Caco-2 (cell line): ENCODE measurements at regions not wholly inside any gene's neighbourhood (a gene's known extent, or its start where the extent isn't known, plus 50 kb on each side); places are given as distances from the start of the nearest gene placed in this dataset.

ENCODE experiments used
- BruUV-seq: library from RNA; stranded (reverse); fragments of 400-500 nt; replicated peaks from 2 replicates; lab custom pipeline; 2021; lab: Mats Ljungman, UMichigan
- CTCF ChIA-PET: fragments of 300-600 bp; sonication (Branson Sonifier 250); formaldehyde crosslinking; loops from one replicate; lab custom pipeline; 2022; ENCODE audit warnings: antibody characterized with exemption; lab: Charles Lee
- POLR2A ChIA-PET: fragments of 300-600 bp; sonication (Branson Sonifier 250); formaldehyde crosslinking; loops from one replicate; lab custom pipeline; 2022; ENCODE audit warnings: antibody characterized with exemption; lab: Charles Lee
- DNase-seq, 2 experiments: peaks; one replicate each; pipeline versions ENCODE4 v3.0.0 to v3.0.0-alpha.2; 2020 to 2022
- H3K27me3 ChIP-seq: replicated peaks from 2 replicates; pipeline ENCODE4 v1.6.0; 2011; ENCODE audit warnings: low read length; ENCODE audit not compliant: control insufficient read depth, insufficient read depth
- H3K36me3 ChIP-seq: 2 replicates; pipeline ENCODE4 v1.5.1; 2011; ENCODE audit warnings: low read length; ENCODE audit not compliant: control insufficient read depth, insufficient read depth
- H3K4me1 ChIP-seq: fragments of 250-450 bp; sonication (Bioruptor Pico); 2 replicates; pipeline ENCODE4 v1.5.1; 2020; ENCODE audit warnings: mild to moderate bottlenecking
- H3K4me3 ChIP-seq: 2 replicates; pipeline ENCODE4 v1.5.1; 2011; ENCODE audit warnings: low read depth, mild to moderate bottlenecking, control low read depth, low read length
- H3K9me3 ChIP-seq: fragments of 250-450 bp; sonication (Bioruptor Pico); 2 replicates; pipeline ENCODE4 v1.5.1; 2020; ENCODE audit warnings: mild to moderate bottlenecking, moderate library complexity
- H3K27ac Mint-ChIP-seq: one replicate; pipeline ENCODE4 v1.8.0; 2022; ENCODE audit warnings: mixed read lengths; ENCODE audit not compliant: unreplicated experiment
- H3K27me3 Mint-ChIP-seq: one replicate; pipeline ENCODE4 v1.8.0; 2022; ENCODE audit warnings: mixed read lengths; ENCODE audit not compliant: insufficient read depth, unreplicated experiment
- H3K36me3 Mint-ChIP-seq: one replicate; pipeline ENCODE4 v1.8.0; 2022; ENCODE audit warnings: mild to moderate bottlenecking, mixed read lengths; ENCODE audit not compliant: insufficient read depth, unreplicated experiment
- H3K4me1 Mint-ChIP-seq: one replicate; pipeline ENCODE4 v1.8.0; 2022; ENCODE audit warnings: low read depth, mixed read lengths; ENCODE audit not compliant: unreplicated experiment
- H3K4me3 Mint-ChIP-seq: one replicate; pipeline ENCODE4 v1.8.0; 2022; ENCODE audit warnings: mild to moderate bottlenecking, moderate library complexity, mixed read lengths; ENCODE audit not compliant: unreplicated experiment
- H3K9me3 Mint-ChIP-seq: one replicate; pipeline ENCODE4 v1.8.0; 2022; ENCODE audit warnings: mixed read lengths; ENCODE audit not compliant: unreplicated experiment
- CTCF ChIP-seq, 2 experiments: fragments of 200-600 bp in 1 of 2; IDR thresholded peaks; 1 replicate in 1 of 2; 2 replicates in 1 of 2; pipeline versions ENCODE4 v1.5.1 to v1.8.0; 2011 to 2022; ENCODE audit warnings: antibody characterized with exemption in 1 of 2, control low read depth in 1 of 2, inconsistent platforms in 1 of 2, low read depth in 1 of 2, low read length in 1 of 2, mild to moderate bottlenecking in 1 of 2, moderate library complexity in 1 of 2; ENCODE audit not compliant: insufficient read depth in 1 of 2, severe bottlenecking in 1 of 2, unreplicated experiment in 1 of 2
- intact Hi-C: fragments of 100-400 bp; cut with micrococcal nuclease; formaldehyde crosslinking; loops from one replicate; pipeline ENCODE4 v1.10.0; 2022; ENCODE audit not compliant: unreplicated experiment

GRCh38 chr20:59515013-59515905, 89.1 kb upstream of the PHACTR3 start:
- CTCF ChIA-PET: interaction anchor here (0.7 to 2.2 kb wide), 5 partner anchors 10 to 76 kb away, joined by 3 to 9 read pairs (median 6); no protein-coding TSS in a partner anchor
- Mint-ChIP-seq H3K4me3 (no peak overlapping the region), H3K27ac (no peak overlapping the region), H3K36me3 (peaks cover 4% of the 10 kb centered on the region), H3K27me3 (peaks cover 48% of the 10 kb centered on the region), H3K4me1 (no peaks in the 10 kb centered on the region), H3K9me3 (no peaks in the 10 kb centered on the region)
- peak; percentile 99 to 100 for TF ChIP-seq CTCF (IDR thresholded peaks at IDR 0.05; ENCODE audit: insufficient read depth in 1 of 2, low read depth in 1 of 2, low read length in 1 of 2, severe bottlenecking in 1 of 2, unreplicated experiment in 1 of 2)
- Histone ChIP-seq H3K27me3 (peaks cover 2% of the 10 kb centered on the region; the same call in 1 of the 2 replicates), H3K9me3 (no peaks in the 10 kb centered on the region), H3K4me3 (no peak overlapping the region), H3K36me3 (no peaks in the 10 kb centered on the region), H3K4me1 (no peaks in the 10 kb centered on the region)
- BruUV-seq: no TSS peak
- intact Hi-C loops: loop anchor here (1.0 kb wide), 1 partner anchor 10 kb away; no protein-coding TSS in a partner anchor
- POLR2A ChIA-PET: no interaction called here
- peak; percentile 93 to 94 for DNase-seq

- Mint-ChIP-seq H3K4me1 (no peaks in the 10 kb centered on the region), H3K4me3 (no peak overlapping the region), H3K27ac (no peak overlapping the region), H3K36me3 (peaks cover 4% of the 10 kb centered on the region), H3K9me3 (no peaks in the 10 kb centered on the region), H3K27me3 (peaks cover 52% of the 10 kb centered on the region)
- Histone ChIP-seq H3K27me3 (peaks cover 2% of the 10 kb centered on the region; the same call in 1 of the 2 replicates), H3K9me3 (no peaks in the 10 kb centered on the region), H3K4me1 (no peaks in the 10 kb centered on the region), H3K36me3 (no peaks in the 10 kb centered on the region), H3K4me3 (no peak overlapping the region)
- ChIA-PET POLR2A (no interaction called here), CTCF (interaction anchor here (2.0 to 2.2 kb wide), 2 partner anchors 11 to 20 kb away, joined by 6 to 7 read pairs; no protein-coding TSS in a partner anchor)
- DNase-seq: no peak
- no peak for TF ChIP-seq CTCF (IDR thresholded peaks at IDR 0.05; ENCODE audit: insufficient read depth in 1 of 2, low read depth in 1 of 2, low read length in 1 of 2, severe bottlenecking in 1 of 2, unreplicated experiment in 1 of 2)
- BruUV-seq: no TSS peak
- intact Hi-C loops: loop anchor here (1.0 kb wide), 1 partner anchor 9 kb away; no protein-coding TSS in a partner anchor
Observed at GRCh38 chr20:59515906-59516209, 88.5 kb upstream of the PHACTR3 start.

- H3K9me3 Mint-ChIP-seq: no peaks in the 10 kb centered on the region
- peaks cover 57% of the 10 kb centered on the region for H3K27me3 Mint-ChIP-seq
- H3K36me3 ChIP-seq: no peaks in the 10 kb centered on the region
- BruUV-seq: no TSS peak
- POLR2A ChIA-PET: interaction anchor here (0.6 kb wide), 1 partner anchor 1888 kb away, joined by 3 read pairs; no protein-coding TSS in a partner anchor
- H3K4me1 Mint-ChIP-seq: no peaks in the 10 kb centered on the region
- H3K27ac Mint-ChIP-seq: no peak overlapping the region
- H3K9me3 ChIP-seq: no peaks in the 10 kb centered on the region
- intact Hi-C loops: no loop called here
- DNase-seq: peak; percentile 81
- CTCF ChIA-PET: interaction anchor here (0.6 to 1.9 kb wide), 3 partner anchors 14 to 332 kb away, joined by 3 to 6 read pairs (median 4); no protein-coding TSS in a partner anchor
- no peaks in the 10 kb centered on the region; the same call in 1 of the 2 replicates for H3K27me3 ChIP-seq
- no peak overlapping the region for H3K4me3 ChIP-seq
- H3K4me3 Mint-ChIP-seq: no peak overlapping the region
- TF ChIP-seq CTCF (IDR thresholded peaks at IDR 0.05; ENCODE audit: insufficient read depth in 1 of 2, low read depth in 1 of 2, low read length in 1 of 2, severe bottlenecking in 1 of 2, unreplicated experiment in 1 of 2): peak; percentile 98 to 99
- H3K4me1 ChIP-seq: no peaks in the 10 kb centered on the region
- H3K36me3 Mint-ChIP-seq: peaks cover 4% of the 10 kb centered on the region
Observed at GRCh38 chr20:59518881-59519706, 85.2 kb upstream of the PHACTR3 start.
